ENCODE measurements at regions not wholly inside any gene's neighbourhood (a gene's known extent, or its start where the extent isn't known, plus 50 kb on each side); places are given as distances from the start of the nearest gene placed in this dataset.
A peak's percentile ranks its signal among the peaks of the same experiment; 100 is the strongest.
"Not testable (repeated sequence)": the region's sequence is repeated elsewhere in the genome, so short reads cannot be mapped to it uniquely, and the experiment has no call there.

GRCh38 chr1:119254067-119254720, 113.7 kb upstream of the WARS2 start:
- no peak for DNase-seq

- not testable (repeated sequence) for DNase-seq
Measured at GRCh38 chr1:119256089-119256488, 112.5 kb upstream of the HAO2 start.

GRCh38 chr1:119260506-119260905, 108.1 kb upstream of the HAO2 start:
- no peak for DNase-seq

GRCh38 chr1:119266386-119266785, 102.2 kb upstream of the HAO2 start:
- DNase-seq, result no peak

GRCh38 chr1:119266858-119267257, 101.7 kb upstream of the HAO2 start:
- no peak for DNase-seq

- DNase-seq, result not testable (repeated sequence)
Measured at GRCh38 chr1:119267288-119267687, 101.3 kb upstream of the HAO2 start.

- no peak for DNase-seq
Measured at GRCh38 chr1:119268879-119269278, 99.7 kb upstream of the HAO2 start.

GRCh38 chr1:119275145-119276134, 93.1 kb upstream of the HAO2 start:
- DNase-seq, result peak; percentile 66

- DNase-seq, result no peak
Measured at GRCh38 chr1:119276558-119276957, 92.0 kb upstream of the HAO2 start.

- DNase-seq, result no peak
Measured at GRCh38 chr1:119279456-119280381, 88.9 kb upstream of the HAO2 start.

- DNase-seq, result no peak
Measured at GRCh38 chr1:119285482-119285881, 83.1 kb upstream of the HAO2 start.

GRCh38 chr1:119286587-119287181, 81.9 kb upstream of the HAO2 start:
- DNase-seq, result peak; percentile 50

GRCh38 chr1:119288751-119289150, 79.8 kb upstream of the HAO2 start:
- no peak for DNase-seq

GRCh38 chr1:119290297-119290696, 78.3 kb upstream of the HAO2 start:
- DNase-seq, result no peak

- DNase-seq, result no peak
Measured at GRCh38 chr1:119291611-119292206, 76.9 kb upstream of the HAO2 start.

GRCh38 chr1:119293797-119294196, 74.8 kb upstream of the HAO2 start:
- DNase-seq, result no peak

- DNase-seq, result no peak
Measured at GRCh38 chr1:119294199-119294598, 74.4 kb upstream of the HAO2 start.

GRCh38 chr1:119294722-119295121, 73.9 kb upstream of the HAO2 start:
- no peak for DNase-seq

- no peak for DNase-seq
Measured at GRCh38 chr1:119298687-119299303, 69.8 kb upstream of the HAO2 start.

- no peak for DNase-seq
Measured at GRCh38 chr1:119302011-119302410, 66.6 kb upstream of the HAO2 start.

GRCh38 chr1:119308130-119308700, 60.4 kb upstream of the HAO2 start:
- DNase-seq, result no peak

Measured in hematopoietic multipotent progenitor cell treated with erythropoietin and hydrocortisone succinate and interleukin-3 and kit ligand, for 8 days (in vitro differentiated cells).